Panc1 (cell line): ENCODE measurements at regions not wholly inside any gene's neighbourhood (a gene's known extent, or its start where the extent isn't known, plus 50 kb on each side); places are given as distances from the start of the nearest gene placed in this dataset.

Source experiments
- ATAC-seq: fragments of 200-7000 bp; cut with Tn5 transposase; 2 replicates; pipeline ENCODE4 v1.9.1; 2020; ENCODE audit warnings: mild to moderate bottlenecking, moderate library complexity
- BruUV-seq: library from RNA; stranded (reverse); fragments of 400-500 nt; replicated peaks from 2 replicates; lab custom pipeline; 2021; lab: Mats Ljungman, UMichigan
- CTCF ChIA-PET: fragments of 300-600 bp; sonication (Branson Sonifier 250); formaldehyde crosslinking; loops from one replicate; lab custom pipeline; 2022; ENCODE audit warnings: antibody characterized with exemption; lab: Charles Lee
- POLR2A ChIA-PET: fragments of 300-600 bp; sonication (Branson Sonifier 250); formaldehyde crosslinking; loops from one replicate; lab custom pipeline; 2022; ENCODE audit warnings: antibody characterized with exemption; lab: Charles Lee
- DNase-seq: peaks from one replicate; pipeline ENCODE4 v3.0.0-alpha.2; 2010; ENCODE audit warnings: low read depth, low spot score
- H3K27ac ChIP-seq: 2 replicates; pipeline ENCODE4 v1.5.1; 2011; ENCODE audit warnings: mild to moderate bottlenecking, low read length, inconsistent platforms
- H3K27me3 ChIP-seq: fragments of 200-500 bp; sonication (Bioruptor generic); 2 replicates; pipeline ENCODE4 v1.6.0; 2014; ENCODE audit warnings: low read length, inconsistent platforms; ENCODE audit not compliant: control insufficient read depth, insufficient read depth
- H3K36me3 ChIP-seq: fragments of 200-500 bp; sonication (Bioruptor generic); 2 replicates; pipeline ENCODE4 v1.5.1; 2014; ENCODE audit warnings: inconsistent platforms, mild to moderate bottlenecking, low read length, moderate library complexity; ENCODE audit not compliant: control insufficient read depth, insufficient read depth
- H3K4me1 ChIP-seq: 2 replicates; pipeline ENCODE4 v1.5.1; 2011; ENCODE audit warnings: inconsistent platforms, mild to moderate bottlenecking, low read length, moderate library complexity; ENCODE audit not compliant: control insufficient read depth, insufficient read depth
- H3K4me3 ChIP-seq, 2 experiments: 2 replicates each; pipeline ENCODE4 v1.5.1; 2011 to 2012; ENCODE audit warnings: low read depth in 2 of 2, low read length in 2 of 2, mild to moderate bottlenecking in 2 of 2, inconsistent platforms in 1 of 2, moderate library complexity in 1 of 2
- H3K9me3 ChIP-seq: fragments of 200-500 bp; sonication (Bioruptor generic); 2 replicates; pipeline ENCODE4 v1.5.1; 2014; ENCODE audit warnings: low read depth, mild to moderate bottlenecking, inconsistent platforms, low read length, moderate library complexity; ENCODE audit not compliant: control insufficient read depth, insufficient read depth
- CTCF ChIP-seq: fragments of 450-650 bp; IDR thresholded peaks from 2 replicates; pipeline ENCODE4 v1.5.1; 2017; ENCODE audit warnings: mild to moderate bottlenecking
- POLR2AphosphoS5 ChIP-seq: IDR thresholded peaks from 2 replicates; pipeline ENCODE4 v1.6.1; 2012; ENCODE audit warnings: mild to moderate bottlenecking, low read depth, low read length, moderate library complexity
- SIN3A ChIP-seq: IDR thresholded peaks from 2 replicates; pipeline ENCODE4 v1.6.1; 2012; ENCODE audit warnings: low read depth, mild to moderate bottlenecking, low read length, moderate library complexity, borderline replicate concordance; ENCODE audit not compliant: insufficient read depth
- TCF7L2 ChIP-seq: IDR thresholded peaks from 2 replicates; pipeline ENCODE4 v1.6.1; 2011; ENCODE audit warnings: mild to moderate bottlenecking, low read depth, low read length, inconsistent platforms
- in situ Hi-C: cut with HindIII; loops from 2 replicates; pipeline ENCODE4 v1.10.0; 2016; ENCODE audit warnings: low sequenced_read_pairs, low pct_unique_long_range_greater_than_20kb
- intact Hi-C: fragments of 100-400 bp; cut with micrococcal nuclease; formaldehyde crosslinking; loops from one replicate; pipeline ENCODE4 v1.10.0; 2022; ENCODE audit not compliant: unreplicated experiment
- TF ChIP-seq, protein P1 (sequence below), 2 experiments: IDR thresholded peaks; 2 replicates each; pipeline ENCODE4 v1.6.1; 2011 to 2012; ENCODE audit warnings: low read depth in 2 of 2, control low read depth in 1 of 2, low read length in 1 of 2, mild to moderate bottlenecking in 1 of 2, moderate library complexity in 1 of 2; ENCODE audit not compliant: insufficient read depth in 1 of 2

GRCh38 chr1:4894566-4894965 is 240.2 kb downstream of the AJAP1 start:
- Histone ChIP-seq H3K4me1 (no peaks in the 10 kb centered on the region; the same call in 1 of the 2 replicates), H3K27me3 (no peaks in the 10 kb centered on the region), H3K27ac (no peak overlapping the region), H3K9me3 (no peaks in the 10 kb centered on the region), H3K4me3 (no peak overlapping the region), H3K36me3 (no peaks in the 10 kb centered on the region)
- BruUV-seq: no TSS peak
- CTCF ChIA-PET: no interaction called here
- POLR2A ChIA-PET: no interaction called here
- ATAC-seq (no peak), DNase-seq (no peak)
- intact Hi-C loops: no loop called here
- TF ChIP-seq, protein P1, sequence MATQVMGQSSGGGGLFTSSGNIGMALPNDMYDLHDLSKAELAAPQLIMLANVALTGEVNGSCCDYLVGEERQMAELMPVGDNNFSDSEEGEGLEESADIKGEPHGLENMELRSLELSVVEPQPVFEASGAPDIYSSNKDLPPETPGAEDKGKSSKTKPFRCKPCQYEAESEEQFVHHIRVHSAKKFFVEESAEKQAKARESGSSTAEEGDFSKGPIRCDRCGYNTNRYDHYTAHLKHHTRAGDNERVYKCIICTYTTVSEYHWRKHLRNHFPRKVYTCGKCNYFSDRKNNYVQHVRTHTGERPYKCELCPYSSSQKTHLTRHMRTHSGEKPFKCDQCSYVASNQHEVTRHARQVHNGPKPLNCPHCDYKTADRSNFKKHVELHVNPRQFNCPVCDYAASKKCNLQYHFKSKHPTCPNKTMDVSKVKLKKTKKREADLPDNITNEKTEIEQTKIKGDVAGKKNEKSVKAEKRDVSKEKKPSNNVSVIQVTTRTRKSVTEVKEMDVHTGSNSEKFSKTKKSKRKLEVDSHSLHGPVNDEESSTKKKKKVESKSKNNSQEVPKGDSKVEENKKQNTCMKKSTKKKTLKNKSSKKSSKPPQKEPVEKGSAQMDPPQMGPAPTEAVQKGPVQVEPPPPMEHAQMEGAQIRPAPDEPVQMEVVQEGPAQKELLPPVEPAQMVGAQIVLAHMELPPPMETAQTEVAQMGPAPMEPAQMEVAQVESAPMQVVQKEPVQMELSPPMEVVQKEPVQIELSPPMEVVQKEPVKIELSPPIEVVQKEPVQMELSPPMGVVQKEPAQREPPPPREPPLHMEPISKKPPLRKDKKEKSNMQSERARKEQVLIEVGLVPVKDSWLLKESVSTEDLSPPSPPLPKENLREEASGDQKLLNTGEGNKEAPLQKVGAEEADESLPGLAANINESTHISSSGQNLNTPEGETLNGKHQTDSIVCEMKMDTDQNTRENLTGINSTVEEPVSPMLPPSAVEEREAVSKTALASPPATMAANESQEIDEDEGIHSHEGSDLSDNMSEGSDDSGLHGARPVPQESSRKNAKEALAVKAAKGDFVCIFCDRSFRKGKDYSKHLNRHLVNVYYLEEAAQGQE (IDR thresholded peaks at IDR 0.05; ENCODE audit: insufficient read depth in 1 of 2, low read depth in 2 of 2, low read length in 1 of 2): no peak
- TF ChIP-seq TCF7L2: no peak
- TF ChIP-seq SIN3A: no peak
- TF ChIP-seq POLR2AphosphoS5: no peak
- TF ChIP-seq CTCF: no peak
- in situ Hi-C loops: no loop called here

DNA sequence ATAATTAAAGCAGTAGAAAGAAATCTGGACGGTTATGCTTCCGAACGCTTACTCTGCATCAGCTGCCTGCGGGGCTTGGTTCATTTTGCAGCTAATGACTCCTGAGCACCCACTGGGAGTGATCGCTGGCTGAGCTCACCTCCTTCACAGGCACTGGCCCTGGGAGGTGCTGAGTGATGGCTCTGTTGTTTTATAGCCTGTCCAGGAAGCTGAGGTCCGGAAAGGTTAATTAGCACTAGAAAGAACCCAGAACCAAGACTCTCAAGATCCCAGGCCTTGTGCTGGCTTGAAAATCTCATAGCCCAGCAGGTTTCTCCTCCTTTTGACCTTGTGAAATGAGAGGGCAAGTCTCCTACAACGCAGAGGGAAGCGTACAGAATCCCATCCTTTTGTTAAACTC is 226.2 kb downstream of the AJAP1 start:
- Histone ChIP-seq H3K36me3 (no peaks in the 10 kb centered on the region), H3K4me3 (no peak overlapping the region), H3K9me3 (no peaks in the 10 kb centered on the region), H3K27ac (no peak overlapping the region), H3K27me3 (peaks cover 3% of the 10 kb centered on the region; the same call in 1 of the 2 replicates), H3K4me1 (no peaks in the 10 kb centered on the region)
- ATAC-seq: no peak
- TF ChIP-seq TCF7L2: no peak
- TF ChIP-seq, protein P1 (IDR thresholded peaks at IDR 0.05; ENCODE audit: insufficient read depth in 1 of 2, low read depth in 2 of 2, low read length in 1 of 2): no peak
- TF ChIP-seq SIN3A: no peak
- no peak for TF ChIP-seq CTCF
- TF ChIP-seq POLR2AphosphoS5: no peak
- no TSS peak for BruUV-seq
- CTCF ChIA-PET: no interaction called here
- in situ Hi-C loops (no loop called here), intact Hi-C loops (no loop called here)
- POLR2A ChIA-PET: no interaction called here
- no peak for DNase-seq
